ENCODE measurements at regions not wholly inside any gene's neighbourhood (a gene's known extent, or its start where the extent isn't known, plus 50 kb on each side); places are given as distances from the start of the nearest gene placed in this dataset.

DNA sequence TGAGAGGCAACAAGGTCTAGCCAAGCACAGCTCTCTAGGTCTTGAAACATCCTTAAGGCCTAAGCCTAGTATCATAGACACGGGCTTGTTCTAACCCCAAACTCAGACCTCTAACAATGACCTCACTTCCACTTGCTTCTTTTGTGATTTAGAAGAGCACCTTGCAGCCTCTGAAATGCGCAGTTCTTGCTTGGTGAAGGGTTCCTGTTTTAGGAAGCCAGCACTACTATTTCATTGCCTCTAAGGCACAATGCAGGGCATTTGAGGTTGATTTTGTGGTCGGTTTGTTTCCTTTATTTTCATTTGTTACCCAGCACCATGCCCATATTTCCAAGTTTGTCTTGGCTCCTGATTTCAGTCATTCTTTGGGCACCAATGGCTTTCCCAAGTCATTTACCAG, 117.0 kb upstream of the CYP1B1 start:
- TF ChIP-seq POLR2A (IDR thresholded peaks at IDR 0.05; ENCODE audit: low read length) (no peak), GATA1 (IDR thresholded peaks at IDR 0.05; ENCODE audit: low read depth, low read length) (no peak)
- no peak for DNase-seq

DNA sequence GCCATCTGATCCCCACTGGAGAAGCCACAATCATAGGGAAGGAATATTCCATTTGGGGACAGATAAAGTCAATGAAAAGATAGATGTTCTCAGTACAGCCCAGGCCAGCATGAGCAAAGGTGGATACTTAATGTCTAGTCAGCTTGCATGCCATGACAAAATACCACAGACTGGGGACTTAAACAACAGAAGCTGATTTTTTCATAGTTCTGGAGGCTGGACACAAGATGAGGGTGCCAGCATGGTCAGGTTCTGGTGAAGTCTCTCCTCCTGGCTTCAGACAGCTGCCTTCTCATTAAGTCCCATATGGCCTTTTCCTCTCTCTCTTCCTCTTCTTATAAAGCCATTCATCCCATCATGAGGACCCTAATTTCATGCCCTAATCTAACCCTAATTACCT, 116.1 kb upstream of the CYP1B1 start:
- DNase-seq, result no peak
- TF ChIP-seq POLR2A (IDR thresholded peaks at IDR 0.05; ENCODE audit: low read length), result no peak
- no peak for TF ChIP-seq GATA1 (IDR thresholded peaks at IDR 0.05; ENCODE audit: low read depth, low read length)

DNA sequence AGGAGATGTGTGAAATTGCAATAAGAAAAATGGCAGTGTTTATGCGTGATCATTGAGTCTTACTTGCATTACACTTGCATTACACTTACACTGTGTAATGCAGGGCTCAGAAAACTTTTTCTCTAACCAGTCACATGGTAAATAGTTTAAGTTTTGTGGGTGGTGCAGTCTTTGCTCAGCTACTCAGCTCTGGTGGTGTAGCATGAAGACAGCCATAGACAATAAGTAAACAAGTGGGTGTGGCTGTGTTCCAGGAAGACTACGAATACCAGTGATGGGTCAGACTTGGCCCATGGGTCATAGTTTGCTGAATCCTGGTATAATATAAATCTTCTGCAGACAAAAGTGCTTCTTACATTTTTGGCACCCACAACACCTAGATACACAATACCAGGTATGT, 115.6 kb upstream of the CYP1B1 start:
- no peak for DNase-seq

DNA sequence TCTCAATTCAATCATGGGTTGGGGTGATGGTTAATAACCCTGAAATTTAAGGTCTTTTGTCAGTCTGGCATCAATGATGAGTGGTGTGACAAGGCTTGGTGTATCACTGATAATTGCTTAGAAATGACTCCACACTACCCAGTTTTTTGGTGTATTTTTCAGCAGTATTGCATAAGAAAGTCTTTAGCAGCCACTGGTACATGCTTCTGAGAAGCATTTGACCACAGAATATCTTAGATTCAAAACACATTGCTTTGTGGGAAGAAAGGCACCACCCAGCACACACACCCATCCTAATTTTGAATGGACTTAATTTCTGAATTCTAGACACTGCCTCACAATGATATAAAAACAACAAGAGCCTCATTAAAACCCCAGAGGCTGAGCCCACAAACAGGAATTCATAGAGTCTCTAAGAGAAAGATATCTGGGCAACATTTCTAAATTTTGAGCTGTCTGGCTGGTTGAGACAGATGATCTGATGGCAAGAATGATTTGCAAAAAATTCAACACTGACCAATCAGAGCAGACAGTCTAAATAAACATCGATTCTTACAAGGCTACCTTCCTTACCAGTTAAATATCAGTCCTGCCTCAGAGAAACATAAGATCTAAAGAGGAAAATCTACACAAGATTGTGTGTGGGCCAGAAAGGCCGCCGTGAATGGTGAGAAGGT, 114.7 kb upstream of the CYP1B1 start:
- no peak for DNase-seq
- TF ChIP-seq POLR2A (IDR thresholded peaks at IDR 0.05; ENCODE audit: low read length), result no peak
- no peak for TF ChIP-seq GATA1 (IDR thresholded peaks at IDR 0.05; ENCODE audit: low read depth, low read length)

More for the DNA sequence above, 115.6 kb upstream of the CYP1B1 start:
- TF ChIP-seq GATA1 (IDR thresholded peaks at IDR 0.05; ENCODE audit: low read depth, low read length), result no peak
- no peak for TF ChIP-seq POLR2A (IDR thresholded peaks at IDR 0.05; ENCODE audit: low read length)

DNA sequence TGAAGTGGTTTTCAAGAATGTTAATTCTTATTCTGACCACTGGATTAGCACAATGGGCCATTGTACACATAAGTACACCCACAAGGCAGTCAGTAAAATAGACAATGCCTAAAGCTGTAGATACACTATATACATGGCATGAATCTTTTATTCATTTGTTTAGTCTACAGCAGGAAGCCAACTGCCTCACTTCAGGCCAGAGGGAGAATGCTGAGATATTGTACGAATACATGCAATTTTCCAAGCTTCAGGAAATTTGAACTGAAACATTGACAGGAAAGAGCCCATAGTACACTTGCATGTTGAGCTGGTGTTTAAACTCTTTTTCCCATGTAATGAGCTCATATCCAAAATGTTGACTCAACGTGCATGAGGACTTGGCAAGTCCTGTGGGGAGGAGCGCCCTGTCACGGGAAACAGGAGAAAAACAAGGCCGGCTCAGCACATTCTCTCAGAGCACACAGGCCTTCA, 111.6 kb upstream of the CYP1B1 start:
- TF ChIP-seq POLR2A (IDR thresholded peaks at IDR 0.05; ENCODE audit: low read length), result no peak
- TF ChIP-seq GATA1 (IDR thresholded peaks at IDR 0.05; ENCODE audit: low read depth, low read length), result no peak

DNA sequence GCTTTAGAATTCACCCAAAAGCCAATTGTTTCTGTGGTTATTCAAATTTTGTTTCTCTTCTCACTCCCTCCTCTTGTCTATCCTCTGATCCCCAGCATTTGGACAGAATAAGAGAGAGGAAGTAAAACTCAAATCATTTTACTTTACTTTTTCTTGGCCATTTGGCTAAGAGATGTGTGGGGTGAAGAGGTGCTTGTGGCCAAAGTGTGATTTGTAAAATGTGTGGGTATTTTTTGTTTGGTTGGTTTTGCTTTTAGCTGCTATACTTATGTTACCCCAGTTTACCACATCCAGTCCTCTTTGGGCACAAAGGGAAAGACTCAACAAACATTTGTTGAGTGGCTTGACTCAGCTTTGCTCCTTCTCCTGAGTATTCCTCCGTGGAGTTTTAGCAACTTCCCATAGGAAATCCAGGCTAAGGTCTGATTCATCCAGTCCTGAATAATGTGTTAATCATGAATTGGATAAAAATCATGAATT, 109.1 kb upstream of the CYP1B1 start:
- TF ChIP-seq POLR2A (IDR thresholded peaks at IDR 0.05; ENCODE audit: low read length) (no peak), GATA1 (IDR thresholded peaks at IDR 0.05; ENCODE audit: low read depth, low read length) (no peak)
- no peak for DNase-seq

More for the DNA sequence above, 111.6 kb upstream of the CYP1B1 start:
- DNase-seq, result no peak

DNA sequence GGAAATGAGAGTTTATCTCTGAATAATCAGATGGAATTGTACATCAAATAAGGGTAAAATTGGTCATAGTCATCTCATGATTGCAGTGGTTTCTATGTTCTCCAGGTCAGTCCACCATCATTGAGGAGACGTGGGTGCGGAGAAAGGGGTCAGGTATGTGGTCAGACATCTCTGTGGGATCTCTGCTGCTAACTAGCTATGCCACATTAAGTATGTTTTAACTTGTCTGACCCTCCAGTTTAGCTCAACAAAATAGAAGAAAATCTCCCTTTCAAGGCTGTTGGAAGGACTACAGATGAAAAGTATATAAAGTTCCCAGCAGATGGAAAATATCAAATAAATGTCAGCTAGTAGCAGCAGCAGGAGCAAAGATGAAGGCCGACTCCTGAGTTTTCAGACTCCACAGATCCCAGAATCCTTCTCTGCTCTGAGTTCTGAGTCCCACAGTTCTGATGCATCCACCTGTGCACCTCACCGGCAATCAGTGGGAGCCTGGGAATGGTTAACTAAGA, 106.6 kb upstream of the CYP1B1 start:
- no peak for DNase-seq
- TF ChIP-seq POLR2A (IDR thresholded peaks at IDR 0.05; ENCODE audit: low read length) (no peak), GATA1 (IDR thresholded peaks at IDR 0.05; ENCODE audit: low read depth, low read length) (no peak)

DNA sequence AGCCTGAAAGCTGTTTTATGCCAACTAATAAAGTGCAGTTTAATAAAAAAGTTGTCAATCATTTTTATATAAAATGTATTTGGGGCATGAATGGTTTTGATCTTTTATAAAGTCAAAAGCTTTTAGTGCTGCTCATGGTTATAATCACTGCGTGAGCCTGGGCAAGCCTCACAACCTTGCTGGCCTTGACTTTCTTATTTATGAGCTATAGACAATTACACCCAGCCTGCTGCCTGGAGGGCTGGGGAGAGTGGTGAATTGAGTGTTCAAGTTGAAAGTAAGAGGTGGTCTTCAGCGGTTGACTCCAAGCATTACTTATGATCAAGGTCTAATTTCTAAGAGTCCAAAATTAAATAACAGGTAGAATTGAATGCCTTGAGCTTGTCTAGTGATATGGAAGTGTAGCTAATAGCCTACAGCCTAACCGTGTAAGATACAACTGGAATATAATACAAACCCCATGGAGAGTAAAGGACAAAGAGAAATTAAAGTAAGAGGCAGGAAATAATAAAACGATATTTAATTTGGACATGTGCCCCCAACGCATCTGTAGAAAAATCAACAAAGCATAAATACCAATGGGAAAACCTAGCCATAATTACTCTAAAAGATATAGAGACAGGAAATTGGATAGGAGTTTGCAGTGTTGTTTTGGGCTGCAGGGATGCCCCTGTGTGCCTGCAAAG, 106.0 kb upstream of the CYP1B1 start:
- no peak for DNase-seq
- TF ChIP-seq GATA1 (IDR thresholded peaks at IDR 0.05; ENCODE audit: low read depth, low read length) (no peak), POLR2A (IDR thresholded peaks at IDR 0.05; ENCODE audit: low read length) (no peak)

DNA sequence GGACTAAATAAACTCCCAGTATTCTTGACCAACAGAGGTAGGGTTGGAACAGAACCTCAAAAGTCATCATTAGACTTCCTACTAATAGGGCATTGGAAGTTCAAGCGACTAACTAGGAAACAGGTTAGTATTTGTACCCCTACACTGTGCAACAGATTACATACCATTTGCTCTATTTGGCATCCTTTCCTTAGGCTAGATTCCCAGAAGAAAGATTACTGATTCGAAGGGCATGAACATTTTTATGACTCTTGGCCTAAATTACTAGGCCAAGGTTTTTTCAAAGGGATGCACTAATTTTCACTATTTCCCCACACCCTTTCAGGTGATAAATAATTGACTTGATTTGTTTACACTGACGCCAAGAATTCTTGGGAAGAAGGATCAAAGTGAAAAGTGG, 104.8 kb upstream of the CYP1B1 start:
- TF ChIP-seq POLR2A (IDR thresholded peaks at IDR 0.05; ENCODE audit: low read length), result no peak
- TF ChIP-seq GATA1 (IDR thresholded peaks at IDR 0.05; ENCODE audit: low read depth, low read length), result no peak
- DNase-seq, result no peak

DNA sequence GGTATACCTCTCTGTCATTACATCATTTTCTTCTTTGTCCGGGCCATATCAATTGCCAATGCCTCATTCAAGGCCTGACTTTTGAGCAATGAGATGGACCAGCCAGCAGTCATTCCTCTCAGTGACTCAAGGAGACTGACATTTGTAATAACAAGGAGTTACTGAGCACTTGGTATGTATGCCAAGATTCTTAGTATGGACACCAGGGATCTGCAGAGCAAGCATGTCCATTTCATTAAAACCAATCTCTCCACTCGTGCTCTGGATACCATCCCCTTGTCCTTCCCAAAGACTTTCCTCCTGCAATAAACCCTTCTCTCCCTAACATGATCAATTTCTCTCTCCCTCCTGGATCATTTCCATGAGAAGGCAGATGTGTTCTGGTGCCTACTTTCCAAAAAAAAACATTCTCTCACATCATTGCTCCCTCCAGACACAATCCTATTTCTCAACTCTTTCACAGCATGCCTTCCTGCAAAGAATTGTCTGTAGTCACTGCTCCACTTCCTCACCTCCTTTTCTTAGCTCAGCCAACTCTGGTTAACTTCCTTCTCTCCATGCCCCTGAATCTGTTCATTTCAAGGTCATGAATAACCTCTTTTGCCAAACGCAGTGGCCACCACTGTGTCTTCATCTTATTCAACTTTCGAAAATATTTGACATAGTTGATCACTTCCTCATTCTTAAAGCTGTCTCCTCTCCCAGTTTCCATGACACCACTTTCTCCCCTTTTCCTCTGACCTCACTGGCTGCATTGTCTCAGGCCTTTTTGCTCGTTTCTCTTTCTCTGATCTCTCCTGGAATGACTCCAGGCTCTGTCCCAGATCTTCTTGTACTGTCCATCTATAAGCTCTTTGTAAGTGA, 102.8 kb upstream of the CYP1B1 start:
- TF ChIP-seq GATA1 (IDR thresholded peaks at IDR 0.05; ENCODE audit: low read depth, low read length) (no peak), POLR2A (IDR thresholded peaks at IDR 0.05; ENCODE audit: low read length) (no peak)
- no peak for DNase-seq

DNA sequence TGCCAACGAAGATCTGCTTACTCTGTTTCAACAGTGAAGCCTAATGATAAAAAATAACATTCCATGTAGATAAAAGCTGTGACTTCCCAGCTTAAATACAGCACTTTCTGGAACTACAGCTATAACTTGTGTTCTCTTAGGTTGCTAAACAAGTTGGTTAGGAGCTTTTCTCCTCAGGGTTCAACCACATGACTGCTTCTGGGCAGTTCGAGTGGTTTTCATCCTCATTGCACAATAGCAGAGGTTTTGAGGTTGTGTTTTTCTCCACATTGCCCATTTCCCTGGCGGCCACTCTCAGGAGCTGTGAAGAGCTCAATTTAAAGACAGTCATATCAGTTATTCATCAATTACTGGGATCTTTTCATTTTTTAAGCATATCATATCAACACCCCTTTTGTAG, 102.2 kb upstream of the CYP1B1 start:
- TF ChIP-seq POLR2A (IDR thresholded peaks at IDR 0.05; ENCODE audit: low read length), result no peak
- no peak for TF ChIP-seq GATA1 (IDR thresholded peaks at IDR 0.05; ENCODE audit: low read depth, low read length)
- no peak for DNase-seq

DNA sequence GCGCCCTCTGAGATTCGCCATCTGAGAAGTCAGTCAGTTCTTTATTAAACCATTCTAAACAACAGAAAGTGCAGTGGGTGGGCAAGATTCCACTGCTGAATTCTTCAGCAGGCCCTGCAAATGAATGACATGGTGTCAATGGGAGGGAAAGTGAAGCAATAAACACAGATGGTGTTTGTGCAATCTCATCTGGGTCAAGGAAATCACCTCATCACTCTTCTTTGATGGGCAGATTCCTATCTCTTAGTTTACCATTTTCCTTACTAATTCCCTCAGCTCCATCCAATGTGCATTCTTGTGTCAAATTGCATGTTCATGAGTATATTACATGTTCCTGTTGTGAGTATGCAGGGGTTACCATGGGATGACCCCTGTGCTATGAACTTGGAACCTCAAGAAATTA, 100.7 kb upstream of the CYP1B1 start:
- no peak for DNase-seq
- TF ChIP-seq GATA1 (IDR thresholded peaks at IDR 0.05; ENCODE audit: low read depth, low read length), result no peak

DNA sequence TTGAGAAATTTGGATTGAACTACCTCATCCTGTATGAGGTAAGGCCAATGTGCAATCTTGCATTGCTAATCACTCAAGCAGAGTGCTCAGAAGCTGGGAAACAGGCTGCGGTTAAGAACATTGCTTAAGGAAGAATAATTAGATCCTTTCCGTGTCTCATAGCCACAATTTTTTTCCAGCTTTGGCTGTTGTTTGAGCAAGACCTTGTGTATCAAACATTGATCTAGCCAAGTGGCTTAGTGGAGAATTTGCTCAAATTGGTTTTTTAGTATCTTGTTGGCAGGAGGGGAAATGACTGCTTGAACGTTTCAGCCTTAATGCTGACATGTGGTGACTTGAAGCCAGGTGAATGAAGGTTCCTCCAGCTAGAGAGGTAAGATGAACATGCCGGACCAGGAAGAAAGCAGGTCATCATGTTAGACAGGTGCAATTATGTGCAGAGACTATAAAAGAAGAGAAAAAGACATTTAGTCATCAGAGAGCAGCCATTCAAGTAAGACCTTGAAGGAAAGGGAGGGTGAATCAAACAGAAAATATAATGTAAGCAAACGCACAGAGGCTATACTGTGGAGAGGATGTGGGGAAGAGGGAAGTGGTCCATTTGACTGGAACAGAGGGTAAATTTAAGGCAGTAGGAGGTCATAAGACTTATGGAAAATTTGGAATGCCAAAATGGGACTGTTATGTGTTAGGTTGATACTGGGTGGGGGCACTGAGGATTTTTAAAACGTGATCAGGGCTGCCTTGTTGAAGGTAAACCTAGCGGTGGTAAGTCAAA, 98.9 kb upstream of the CYP1B1 start:
- no peak for DNase-seq
- TF ChIP-seq POLR2A (IDR thresholded peaks at IDR 0.05; ENCODE audit: low read length), result no peak
- no peak for TF ChIP-seq GATA1 (IDR thresholded peaks at IDR 0.05; ENCODE audit: low read depth, low read length)

All from erythroblast (primary cell).